B cell (primary cell): ENCODE measurements at regions not wholly inside any gene's neighbourhood (a gene's known extent, or its start where the extent isn't known, plus 50 kb on each side); places are given as distances from the start of the nearest gene placed in this dataset.

Source experiments
- ATAC-seq: fragments of 200-7000 bp; cut with Tn5 transposase; one replicate; pipeline ENCODE4 v1.10.0; 2021; ENCODE audit warnings: low read depth, mild to moderate bottlenecking, moderate number of reproducible peaks, moderate library complexity
- CTCF ChIA-PET: fragments of 350-600 bp; sonication (Branson Sonifier 250); formaldehyde crosslinking; loops from one replicate; lab custom pipeline; 2021; ENCODE audit warnings: antibody characterized with exemption, inconsistent platforms; lab: Charles Lee
- POLR2A ChIA-PET: fragments of 350-600 bp; sonication (Branson Sonifier 250); formaldehyde crosslinking; loops from one replicate; lab custom pipeline; 2021; ENCODE audit warnings: antibody characterized with exemption; lab: Charles Lee
- DNase-seq: peaks from one replicate; pipeline ENCODE4 v3.0.0; 2013
- H2AFZ ChIP-seq: 2 replicates; pipeline ENCODE4 v1.6.1; 2012; ENCODE audit warnings: mild to moderate bottlenecking, low read depth, low read length; ENCODE audit not compliant: insufficient read depth, poor library complexity, severe bottlenecking
- H3K27ac ChIP-seq, 2 donors: 1 replicate in 1 of 2; 2 replicates in 1 of 2; pipeline ENCODE4 v1.5.1; 2012 to 2013; ENCODE audit warnings: low read length in 2 of 2, mild to moderate bottlenecking in 2 of 2, moderate library complexity in 1 of 2
- H3K27me3 ChIP-seq, 4 experiments: fragments of 200-600 bp in 1 of 4; sonication (generic) in 1 of 4; replicated peaks in 1 of 4; 1 replicate in 2 of 4; 2 replicates in 2 of 4; pipeline versions ENCODE4 v1.6.1 to v1.7.0; 2013 to 2016; ENCODE audit warnings: low read length in 3 of 4, mild to moderate bottlenecking in 2 of 4, mixed read lengths in 1 of 4, moderate library complexity in 1 of 4; ENCODE audit not compliant: insufficient read depth in 4 of 4, control insufficient read depth in 3 of 4; ENCODE audit errors: control extremely low read depth in 1 of 4
- H3K36me3 ChIP-seq, 2 experiments: replicated peaks in 1 of 2; 1 replicate in 1 of 2; 2 replicates in 1 of 2; pipeline versions ENCODE4 v1.6.1 to v1.7.1; 2013; ENCODE audit warnings: low read length in 1 of 2; ENCODE audit not compliant: insufficient read depth in 2 of 2, control insufficient read depth in 1 of 2; ENCODE audit errors: control extremely low read depth in 1 of 2, extremely low read depth in 1 of 2
- H3K4me1 ChIP-seq, 2 donors: fragments of 200-600 bp in 1 of 2; sonication (generic) in 1 of 2; 1 replicate in 1 of 2; 2 replicates in 1 of 2; pipeline versions ENCODE4 v1.5.1 to v1.6.1; 2013 to 2017; ENCODE audit warnings: low read length in 2 of 2; ENCODE audit not compliant: control insufficient read depth in 2 of 2, insufficient read depth in 2 of 2
- H3K4me2 ChIP-seq: replicated peaks from 2 replicates; pipeline ENCODE3; 2012; ENCODE audit warnings: mild to moderate bottlenecking, low read depth, low read length; ENCODE audit not compliant: poor library complexity, severe bottlenecking
- H3K4me3 ChIP-seq, 5 experiments: fragments of 200-600 bp in 1 of 5; sonication (generic) in 1 of 5; 1 replicate in 3 of 5; 2 replicates in 2 of 5; pipeline versions ENCODE4 v1.5.1 to v1.7.0; 2011 to 2016; ENCODE audit warnings: low read length in 4 of 5, mild to moderate bottlenecking in 4 of 5, low read depth in 2 of 5, control low read depth in 1 of 5, moderate library complexity in 1 of 5; ENCODE audit not compliant: insufficient read depth in 1 of 5; ENCODE audit errors: control extremely low read depth in 1 of 5, extremely low read depth in 1 of 5
- H3K79me2 ChIP-seq: fragments of 200-600 bp; sonication (generic); one replicate; pipeline ENCODE4 v1.6.0; 2016; ENCODE audit warnings: low read length; ENCODE audit not compliant: control insufficient read depth, insufficient read depth
- H3K9ac ChIP-seq: fragments of 200-600 bp; sonication (generic); 2 replicates; pipeline ENCODE4 v1.6.1; 2017; ENCODE audit warnings: mild to moderate bottlenecking, low read length, moderate library complexity
- H3K9me3 ChIP-seq, 3 donors: one replicate each; pipeline versions ENCODE4 v1.6.1 to v1.7.1; 2013; ENCODE audit warnings: low read length in 2 of 3; ENCODE audit not compliant: control insufficient read depth in 2 of 3, insufficient read depth in 1 of 3; ENCODE audit errors: control extremely low read depth in 1 of 3
- H4K20me1 ChIP-seq: 2 replicates; pipeline ENCODE4 v1.6.0; 2012; ENCODE audit warnings: mild to moderate bottlenecking, low read length; ENCODE audit not compliant: insufficient read depth, control insufficient read depth, poor library complexity, severe bottlenecking
- H3K27ac Mint-ChIP-seq: one replicate; pipeline ENCODE4 v1.8.0; 2021; ENCODE audit warnings: mixed read lengths
- H3K27me3 Mint-ChIP-seq: one replicate; pipeline ENCODE4 v1.8.0; 2021; ENCODE audit warnings: mixed read lengths
- H3K4me1 Mint-ChIP-seq: one replicate; pipeline ENCODE4 v1.8.0; 2021; ENCODE audit warnings: mixed read lengths
- H3K4me3 Mint-ChIP-seq: one replicate; pipeline ENCODE4 v1.8.0; 2021; ENCODE audit warnings: mixed read lengths
- H3K9me3 Mint-ChIP-seq: one replicate; pipeline ENCODE4 v1.8.0; 2022; ENCODE audit warnings: mixed read lengths; ENCODE audit not compliant: insufficient read depth
- CTCF ChIP-seq: fragments of 200-600 bp; IDR thresholded peaks from one replicate; pipeline ENCODE4 v1.8.0; 2022; ENCODE audit warnings: antibody characterized with exemption, mild to moderate bottlenecking
- EZH2 ChIP-seq: IDR thresholded peaks from 2 replicates; pipeline ENCODE4 v1.6.1; 2012; ENCODE audit warnings: borderline replicate concordance, low read depth, mild to moderate bottlenecking, moderate library complexity, low read length; ENCODE audit not compliant: insufficient read depth, poor library complexity, severe bottlenecking
- whole genome bisulfite sequencing: methylation state at CpG from one replicate; pipeline ENCODE4 v1.1.5; 2013; ENCODE audit warnings: missing lambda C conversion rate; ENCODE audit not compliant: insufficient coverage; 5-methylcytosine and 5-hydroxymethylcytosine counted together
- intact Hi-C: fragments of 100-400 bp; cut with micrococcal nuclease; formaldehyde crosslinking; loops from one replicate; pipeline ENCODE4 v1.10.0; 2022

DNA sequence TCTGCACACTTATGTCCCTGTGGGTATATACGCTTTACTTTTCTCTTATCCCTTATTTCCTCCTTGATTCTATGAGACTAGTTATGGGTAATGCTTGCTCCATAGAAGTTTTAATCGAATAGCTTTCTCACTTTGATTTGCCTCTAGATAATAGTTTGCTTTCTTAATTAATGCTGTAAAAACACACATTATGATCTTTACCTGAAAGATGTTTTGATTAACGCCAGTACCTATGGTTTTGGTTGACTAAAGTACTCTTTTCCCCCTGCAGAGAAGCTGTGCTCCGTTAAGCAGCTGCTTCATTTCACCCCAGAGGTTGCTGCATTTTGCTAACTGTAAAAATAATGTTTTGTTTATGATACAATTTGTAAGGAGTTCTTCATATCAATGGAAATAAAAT is 362.3 kb downstream of the FLRT2 start:
- no peak for DNase-seq
- no peak overlapping the region for H3K4me3 ChIP-seq
- H3K27me3 ChIP-seq = no peaks in the 10 kb centered on the region
- Mint-ChIP-seq H3K4me3 (no peak overlapping the region), H3K4me1 (no peaks in the 10 kb centered on the region), H3K9me3 (no peaks in the 10 kb centered on the region), H3K27ac (no peak overlapping the region), H3K27me3 (no peaks in the 10 kb centered on the region)
- H3K4me1 ChIP-seq = no peaks in the 10 kb centered on the region
- H3K36me3 ChIP-seq = no peaks in the 10 kb centered on the region
- TF ChIP-seq CTCF (no peak), EZH2 (no peak)
- intact Hi-C loops = no loop called here
- CTCF ChIA-PET = no interaction called here
- H3K27ac ChIP-seq = no peak overlapping the region
- POLR2A ChIA-PET = no interaction called here
- whole genome bisulfite sequencing = no CpG with 5 or more reads among the region's 4 CpGs
- no peaks in the 10 kb centered on the region for H4K20me1 ChIP-seq
- H3K9me3 ChIP-seq = no peaks in the 10 kb centered on the region
- H3K79me2 ChIP-seq = no peaks in the 10 kb centered on the region
- H3K9ac ChIP-seq = no peak overlapping the region
- H2AFZ ChIP-seq = no peak overlapping the region
- no peak overlapping the region for H3K4me2 ChIP-seq
- ATAC-seq = no peak

GRCh38 chr14:85883966-85884365 is 354.0 kb downstream of the FLRT2 start:
- no peak overlapping the region for H3K27ac ChIP-seq
- no CpG with 5 or more reads among the region's 4 CpGs for WGBS

More at GRCh38 chr14:85883966-85884365, 354.0 kb downstream of the FLRT2 start:
- Histone ChIP-seq H3K4me2 (no peak overlapping the region), H3K9ac (no peak overlapping the region), H2AFZ (no peak overlapping the region), H3K27me3 (no peaks in the 10 kb centered on the region), H4K20me1 (no peaks in the 10 kb centered on the region), H3K4me3 (no peak overlapping the region), H3K4me1 (no peaks in the 10 kb centered on the region), H3K79me2 (no peaks in the 10 kb centered on the region), H3K36me3 (no peaks in the 10 kb centered on the region), H3K9me3 (no peaks in the 10 kb centered on the region)
- Mint-ChIP-seq H3K9me3 (no peaks in the 10 kb centered on the region), H3K4me1 (no peaks in the 10 kb centered on the region), H3K27ac (no peak overlapping the region), H3K27me3 (no peaks in the 10 kb centered on the region), H3K4me3 (no peak overlapping the region)
- ChIA-PET POLR2A (no interaction called here), CTCF (no interaction called here)
- DNase-seq (no peak), ATAC-seq (no peak)
- no peak for TF ChIP-seq EZH2
- no peak for TF ChIP-seq CTCF
- intact Hi-C loops = no loop called here
